SH-SY5Y (cell line): ENCODE measurements at regions not wholly inside any gene's neighbourhood (a gene's known extent, or its start where the extent isn't known, plus 50 kb on each side); places are given as distances from the start of the nearest gene placed in this dataset.

Experiments
- GATA2 ChIP-seq: IDR thresholded peaks from 2 replicates; pipeline ENCODE4 v1.6.1; 2011; ENCODE audit warnings: mild to moderate bottlenecking, low read depth, low read length
- GATA3 ChIP-seq: IDR thresholded peaks from 2 replicates; pipeline ENCODE4 v1.6.1; 2011; ENCODE audit warnings: low read depth, mild to moderate bottlenecking, low read length, moderate library complexity

- no peak for TF ChIP-seq GATA2
- no peak for TF ChIP-seq GATA3
These were observed 173.1 kb downstream of the ETNK1 start for GRCh38 chr12:22798116-22798515.
